Stomach (tissue), 4 donors: ENCODE measurements at regions not wholly inside any gene's neighbourhood (a gene's known extent, or its start where the extent isn't known, plus 50 kb on each side); places are given as distances from the start of the nearest gene placed in this dataset.

ENCODE experiments used
- CTCF ChIP-seq, 7 experiments: fragments of 450-650 bp in 4 of 7; fragments of 200-600 bp in 3 of 7; sonication (generic) in 3 of 7; IDR thresholded peaks; one replicate each; pipeline ENCODE4 v1.5.1; 2016 to 2019; ENCODE audit warnings: antibody characterized with exemption in 7 of 7, control low read depth in 2 of 7, mild to moderate bottlenecking in 1 of 7
- EP300 ChIP-seq: sonication (generic); formaldehyde crosslinking; IDR thresholded peaks from one replicate; pipeline ENCODE4 v1.6.1; 2017; ENCODE audit warnings: antibody characterized with exemption
- POLR2A ChIP-seq, 4 donors: fragments of 450-650 bp; IDR thresholded peaks; one replicate each; pipeline ENCODE4 v1.6.1; 2016; ENCODE audit warnings: antibody characterized with exemption in 4 of 4, control low read depth in 2 of 4, mild to moderate bottlenecking in 1 of 4, moderate library complexity in 1 of 4
- POLR2AphosphoS5 ChIP-seq, 3 donors: sonication (generic); formaldehyde crosslinking; IDR thresholded peaks; one replicate each; pipeline ENCODE4 v1.6.1; 2016; ENCODE audit warnings: antibody characterized with exemption in 3 of 3

- TF ChIP-seq CTCF (IDR thresholded peaks at IDR 0.05) (no peak), POLR2A (IDR thresholded peaks at IDR 0.05) (no peak), POLR2AphosphoS5 (IDR thresholded peaks at IDR 0.05) (no peak), EP300 (no peak)
Observed at GRCh38 chr13:73759434-73759833, 374.8 kb downstream of the KLF12 start.
